ENCODE measurements at regions not wholly inside any gene's neighbourhood (a gene's known extent, or its start where the extent isn't known, plus 50 kb on each side); places are given as distances from the start of the nearest gene placed in this dataset.

- TF ChIP-seq POLR2AphosphoS5 (IDR thresholded peaks at IDR 0.05; ENCODE audit: borderline replicate concordance, low read depth, low read length) (no peak), EZH2 (IDR thresholded peaks at IDR 0.05) (no peak), FOXP2 (optimal IDR thresholded peaks at IDR 0.05; ENCODE audit: control extremely low read depth, extremely low read length, insufficient read depth) (no peak)
Measured at GRCh38 chr7:47186316-47186715, 395.6 kb downstream of the TNS3 start.

Data from SK-N-MC (cell line).